H54 (cell line): ENCODE measurements at regions not wholly inside any gene's neighbourhood (a gene's known extent, or its start where the extent isn't known, plus 50 kb on each side); places are given as distances from the start of the nearest gene placed in this dataset.

ENCODE experiments used
- DNase-seq: peaks from one replicate; pipeline ENCODE4 v3.0.0; 2011; ENCODE audit warnings: low spot score, mixed read lengths; ENCODE audit not compliant: insufficient read length
- FAIRE-seq: peaks from 3 replicates; lab custom pipeline; 2011; peaks lifted over from hg19 to GRCh38; lab: Jason Lieb, UNC
- POLR2A ChIP-seq: IDR thresholded peaks from 2 replicates; pipeline ENCODE4 v1.6.1; 2011; ENCODE audit warnings: low read depth, mild to moderate bottlenecking, low read length

DNA sequence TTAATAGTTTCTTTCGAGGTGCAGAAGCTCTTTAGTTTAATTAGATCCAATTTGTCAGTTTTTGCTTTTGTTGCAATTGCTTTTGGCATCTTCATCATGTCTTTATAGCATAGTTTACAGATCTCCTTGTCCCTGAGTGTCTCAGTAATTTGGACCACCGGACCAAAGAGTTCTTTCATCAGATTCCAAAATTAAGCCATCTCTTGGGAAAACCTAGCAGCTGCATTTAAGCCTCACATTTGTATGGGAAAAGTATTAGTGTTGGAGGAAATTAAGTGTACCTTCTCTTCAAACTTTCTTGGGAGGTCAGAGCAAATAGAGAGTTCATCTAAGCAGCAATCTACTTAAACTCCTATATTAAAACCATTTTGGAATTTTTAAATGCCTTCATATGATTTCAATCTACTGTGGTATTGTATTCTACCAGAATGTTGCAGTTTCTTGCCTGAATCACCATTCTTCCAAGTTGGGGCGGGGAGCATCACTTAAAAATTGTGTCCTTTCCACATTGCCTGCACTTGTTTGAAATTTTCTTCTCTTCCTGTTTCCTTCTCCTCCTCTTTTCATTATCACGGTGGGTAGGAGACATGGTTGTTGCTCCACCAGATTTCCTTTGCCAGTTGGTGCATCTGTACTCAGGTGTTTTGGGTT is 97.3 kb upstream of the DAB2 start:
- DNase-seq (no peak), FAIRE-seq (no peak)
- no peak for TF ChIP-seq POLR2A

DNA sequence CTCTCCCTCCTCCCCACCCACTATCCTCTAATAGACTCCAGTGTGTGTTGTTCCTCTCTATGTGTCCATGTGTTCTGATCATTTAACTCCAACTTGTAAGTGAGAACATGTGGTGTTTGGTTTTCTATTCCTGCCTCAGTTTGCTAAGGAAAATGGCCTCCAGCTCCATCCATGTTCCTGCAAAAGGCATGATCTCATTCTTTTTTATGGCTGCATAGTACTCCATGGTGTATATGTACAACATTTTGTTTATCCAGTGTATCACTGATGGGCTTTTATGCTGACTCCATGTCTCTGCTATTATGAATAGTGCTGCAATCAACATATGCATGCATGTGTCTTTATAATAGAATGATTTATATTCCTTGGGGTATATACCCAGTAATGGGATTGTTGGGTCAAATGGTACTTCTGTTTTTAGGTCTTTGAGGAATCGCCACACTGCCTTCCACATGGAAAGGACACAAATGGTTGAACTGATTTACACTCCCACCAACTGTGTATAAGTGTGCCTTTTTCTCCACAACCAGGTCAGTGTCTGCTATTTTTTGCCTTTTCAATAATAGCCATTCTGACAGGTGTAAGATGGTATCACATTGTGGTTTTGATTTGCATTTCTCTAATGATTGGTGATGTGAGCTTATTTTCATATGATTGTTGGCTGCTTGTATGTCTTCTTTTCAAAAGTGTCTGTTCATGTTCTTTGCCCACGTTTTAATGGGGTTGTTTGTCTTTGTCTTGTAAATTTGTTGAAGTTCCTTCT is 96.5 kb upstream of the DAB2 start:
- FAIRE-seq: peak; percentile 86
- no peak for TF ChIP-seq POLR2A
- DNase-seq: no peak

DNA sequence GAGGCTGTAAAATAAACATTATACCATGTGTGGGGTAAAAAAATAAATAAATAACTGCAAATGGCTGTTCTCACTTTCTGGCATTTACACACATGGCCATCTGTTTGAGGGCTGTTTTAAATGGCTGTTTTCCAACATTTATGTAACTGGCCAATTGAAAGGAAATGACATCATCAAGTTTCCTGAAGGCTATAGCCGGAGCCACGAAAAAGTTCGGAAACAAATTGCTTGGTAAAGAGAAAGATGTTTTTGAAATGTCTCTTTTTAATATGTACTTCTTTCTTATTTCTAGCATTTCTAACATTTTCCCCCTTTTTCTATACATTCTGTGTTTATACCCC is 95.4 kb upstream of the DAB2 start:
- FAIRE-seq (peak; percentile 99), DNase-seq (no peak)
- no peak for TF ChIP-seq POLR2A

DNA sequence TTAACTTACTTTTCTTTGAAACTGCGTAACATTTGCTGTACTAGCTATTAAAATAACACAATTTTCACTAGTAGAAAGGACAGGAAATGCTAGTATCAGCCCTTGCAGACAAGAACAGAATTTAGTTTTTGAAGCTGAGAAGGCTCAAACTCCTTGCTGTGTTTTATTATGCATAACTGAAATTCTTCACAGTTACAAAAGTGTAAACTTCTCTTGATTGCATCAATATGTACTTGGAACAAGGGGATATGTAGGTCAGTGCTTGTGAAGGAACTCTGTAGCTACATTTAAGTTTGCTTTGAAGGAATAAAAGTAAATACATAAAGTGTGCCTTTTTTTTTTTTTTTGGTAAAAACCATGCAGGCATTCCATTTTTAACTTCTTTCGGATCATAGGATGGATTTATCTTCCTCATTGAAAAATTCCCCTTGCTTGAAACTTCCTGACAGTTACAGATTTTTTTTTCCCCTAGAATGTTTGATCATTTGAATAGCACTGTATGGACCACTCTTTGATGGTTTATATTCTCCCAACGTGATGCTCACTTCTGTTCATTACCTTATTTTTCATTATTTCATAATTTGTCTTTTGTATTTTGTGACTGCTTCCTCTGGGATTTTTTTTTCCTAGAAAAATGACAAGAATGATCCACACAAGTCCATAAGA is 94.9 kb upstream of the DAB2 start:
- no peak for FAIRE-seq
- TF ChIP-seq POLR2A: no peak
- DNase-seq: no peak

GRCh38 chr5:39519079-39519478 is 94.3 kb upstream of the DAB2 start:
- TF ChIP-seq POLR2A: no peak
- no peak for DNase-seq
- no peak for FAIRE-seq

DNA sequence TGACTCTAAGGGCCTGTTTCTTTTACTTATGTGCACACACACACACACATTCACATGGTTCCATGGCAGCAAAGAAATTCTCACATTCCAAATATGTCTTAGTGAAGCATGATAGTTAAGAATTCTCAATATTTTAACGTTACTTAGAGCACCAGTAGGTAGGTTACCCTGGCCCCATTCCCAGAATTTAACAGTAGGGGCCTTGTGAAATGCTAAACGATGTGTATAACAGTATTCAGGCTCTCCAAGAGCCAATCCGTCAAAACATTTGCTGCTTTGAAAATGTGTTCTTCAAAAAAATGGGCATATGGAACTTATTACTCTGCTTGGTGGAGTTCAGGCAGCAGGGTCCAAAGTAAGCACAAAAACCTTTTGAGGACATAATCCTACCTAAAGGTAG is 93.7 kb upstream of the DAB2 start:
- no peak for DNase-seq
- peak; percentile 99 for FAIRE-seq
- TF ChIP-seq POLR2A: no peak

- DNase-seq (peak; percentile 26), FAIRE-seq (peak; percentile 99)
- no peak for TF ChIP-seq POLR2A
Observed at GRCh38 chr5:39517800-39518199, 93.0 kb upstream of the DAB2 start.

GRCh38 chr5:39515881-39516280 is 91.1 kb upstream of the DAB2 start:
- DNase-seq (no peak), FAIRE-seq (no peak)
- TF ChIP-seq POLR2A: no peak

GRCh38 chr5:39513236-39513635 is 88.5 kb upstream of the DAB2 start:
- peak; percentile 99 for FAIRE-seq
- no peak for TF ChIP-seq POLR2A
- DNase-seq: peak; percentile 15

GRCh38 chr5:39506211-39506610 is 81.4 kb upstream of the DAB2 start:
- no peak for DNase-seq
- FAIRE-seq: no peak
- TF ChIP-seq POLR2A: no peak

DNA sequence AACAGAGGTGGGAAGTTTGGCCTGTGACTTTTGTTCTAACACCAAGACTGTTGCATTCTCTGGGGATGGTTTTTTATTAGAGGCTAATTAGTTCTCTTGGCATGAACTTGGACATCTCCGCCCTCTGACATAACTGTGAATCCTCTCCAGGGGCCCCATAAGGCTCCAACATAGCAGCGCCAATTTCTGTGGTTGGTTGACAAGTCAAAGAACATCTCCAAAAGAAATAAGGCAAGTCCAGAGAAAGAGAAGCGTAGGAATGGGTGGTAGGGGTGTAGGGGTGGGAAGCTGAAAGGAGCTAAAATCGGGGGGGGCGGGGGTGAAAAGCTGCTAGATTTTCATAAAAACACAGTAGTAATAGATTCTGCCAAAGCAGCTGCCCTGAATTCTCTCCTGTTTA is 81.0 kb upstream of the DAB2 start:
- TF ChIP-seq POLR2A: no peak
- DNase-seq (no peak), FAIRE-seq (no peak)

- FAIRE-seq (no peak), DNase-seq (no peak)
- TF ChIP-seq POLR2A: no peak
Observed at GRCh38 chr5:39505363-39505762, 80.6 kb upstream of the DAB2 start.

DNA sequence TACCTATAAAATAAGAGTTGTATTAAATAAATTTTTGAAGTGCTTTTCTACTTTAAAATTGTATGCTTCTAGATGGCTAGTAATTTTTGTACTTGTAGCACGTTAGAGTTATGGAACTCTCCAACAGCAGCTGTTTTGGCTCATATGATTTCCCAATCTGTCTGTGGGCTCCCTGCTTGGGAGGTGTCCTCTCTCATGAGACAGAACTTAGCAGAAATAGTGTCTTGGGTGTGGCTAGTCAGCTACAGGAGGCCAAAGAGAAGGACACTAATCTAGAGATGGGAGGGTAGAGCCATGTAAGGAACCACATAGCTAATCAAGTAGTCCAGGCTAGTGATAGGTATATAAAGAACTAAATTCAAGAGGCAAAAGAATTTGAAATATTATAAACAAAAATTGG is 78.4 kb upstream of the DAB2 start:
- no peak for TF ChIP-seq POLR2A
- DNase-seq (no peak), FAIRE-seq (no peak)

- no peak for TF ChIP-seq POLR2A
- DNase-seq (no peak), FAIRE-seq (no peak)
Observed at GRCh38 chr5:39502704-39503103, 77.9 kb upstream of the DAB2 start.
